ENCODE measurements at regions not wholly inside any gene's neighbourhood (a gene's known extent, or its start where the extent isn't known, plus 50 kb on each side); places are given as distances from the start of the nearest gene placed in this dataset.

DNA sequence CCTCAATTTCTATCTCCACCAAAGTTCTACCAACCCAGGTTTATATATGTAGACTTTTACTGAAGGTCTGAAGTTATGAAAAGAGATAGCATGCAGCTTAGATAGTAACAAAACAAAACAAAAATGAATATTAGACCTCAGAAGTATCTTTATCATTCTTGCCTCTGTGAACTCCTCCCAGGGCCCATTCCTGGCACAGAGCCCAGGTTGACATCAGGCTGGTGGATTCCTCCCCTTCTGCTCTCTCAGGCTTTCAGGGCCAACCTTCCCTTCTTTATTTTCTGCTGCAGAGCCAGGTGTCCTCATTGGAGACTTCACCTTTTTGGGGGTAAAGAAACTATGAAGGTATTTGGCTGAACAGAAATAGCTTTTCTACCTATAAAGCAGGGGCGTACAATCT is 112.8 kb upstream of the PITX2 start:
- TF ChIP-seq EZH2 (IDR thresholded peaks at IDR 0.05) (no peak), POLR2AphosphoS5 (IDR thresholded peaks at IDR 0.05; ENCODE audit: borderline replicate concordance, low read depth, low read length) (no peak)

Measured in SK-N-MC (cell line).